GM23338 (cell line): ENCODE measurements at regions not wholly inside any gene's neighbourhood (a gene's known extent, or its start where the extent isn't known, plus 50 kb on each side); places are given as distances from the start of the nearest gene placed in this dataset.

Experiments used
- ATAC-seq: fragments of 200-7000 bp; cut with Tn5 transposase; 3 replicates; pipeline ENCODE4 v1.9.1; 2020
- DNase-seq: peaks from one replicate; pipeline ENCODE4 v3.0.0-alpha.2; 2015; ENCODE audit warnings: low spot score
- H2AFZ ChIP-seq: fragments of 200-600 bp; sonication (generic); 2 replicates; pipeline ENCODE4 v1.8.0; 2016; ENCODE audit warnings: antibody characterized with exemption, mild to moderate bottlenecking, moderate library complexity
- H3F3A ChIP-seq: fragments of 200-600 bp; sonication (generic); replicated peaks from 2 replicates; pipeline ENCODE4 v1.8.0; 2017; ENCODE audit warnings: antibody characterized with exemption, mixed run types, low read depth
- H3K27ac ChIP-seq: fragments of 200-600 bp; sonication (generic); 2 replicates; pipeline ENCODE4 v1.6.1; 2016; ENCODE audit warnings: low read depth
- H3K27me3 ChIP-seq: fragments of 200-600 bp; sonication (generic); 2 replicates; pipeline ENCODE4 v1.8.0; 2016; ENCODE audit warnings: mild to moderate bottlenecking, mixed run types, moderate library complexity; ENCODE audit not compliant: insufficient read depth
- H3K36me3 ChIP-seq: fragments of 200-600 bp; sonication (generic); 2 replicates; pipeline ENCODE4 v1.8.0; 2016; ENCODE audit warnings: mild to moderate bottlenecking; ENCODE audit not compliant: insufficient read depth
- H3K4me1 ChIP-seq: fragments of 200-600 bp; sonication (generic); 2 replicates; pipeline ENCODE4 v1.8.0; 2016; ENCODE audit warnings: mild to moderate bottlenecking, moderate library complexity; ENCODE audit not compliant: insufficient read depth
- H3K4me2 ChIP-seq: fragments of 200-600 bp; sonication (generic); 2 replicates; pipeline ENCODE4 v1.7.1; 2017; ENCODE audit warnings: mixed run types
- H3K4me3 ChIP-seq: fragments of 200-600 bp; sonication (generic); 2 replicates; pipeline ENCODE4 v1.6.1; 2016; ENCODE audit warnings: mixed run types
- H3K79me2 ChIP-seq: fragments of 200-600 bp; sonication (generic); replicated peaks from 2 replicates; pipeline ENCODE4 v1.8.0; 2017; ENCODE audit warnings: mild to moderate bottlenecking; ENCODE audit not compliant: insufficient read depth
- H3K9me2 ChIP-seq: fragments of 200-600 bp; sonication (generic); 2 replicates; pipeline ENCODE4 v1.8.0; 2017; ENCODE audit not compliant: insufficient read depth
- H4K20me1 ChIP-seq: fragments of 200-600 bp; sonication (generic); replicated peaks from 2 replicates; pipeline ENCODE4 v1.8.0; 2017; ENCODE audit warnings: mild to moderate bottlenecking; ENCODE audit not compliant: insufficient read depth
- H3K27ac Mint-ChIP-seq: 2 replicates; pipeline ENCODE4 v1.8.0; 2020; ENCODE audit warnings: inconsistent platforms, mild to moderate bottlenecking, moderate library complexity, mixed read lengths
- H3K27me3 Mint-ChIP-seq: 3 replicates; pipeline ENCODE4 v1.8.0; 2022; ENCODE audit warnings: low read depth, mild to moderate bottlenecking, moderate library complexity, mixed read lengths, inconsistent platforms; ENCODE audit not compliant: insufficient read depth, poor library complexity
- H3K36me3 Mint-ChIP-seq: 3 replicates; pipeline ENCODE4 v1.8.0; 2021; ENCODE audit warnings: low read depth, mild to moderate bottlenecking, inconsistent platforms, moderate library complexity, mixed read lengths
- H3K4me1 Mint-ChIP-seq: 3 replicates; pipeline ENCODE4 v1.8.0; 2020; ENCODE audit warnings: mild to moderate bottlenecking, inconsistent platforms, mixed read lengths
- H3K4me3 Mint-ChIP-seq: 3 replicates; pipeline ENCODE4 v1.8.0; 2021; ENCODE audit warnings: moderate library complexity, mild to moderate bottlenecking, inconsistent platforms, mixed read lengths
- H3K9me3 Mint-ChIP-seq: 3 replicates; pipeline ENCODE4 v1.8.0; 2020; ENCODE audit warnings: moderate library complexity, mild to moderate bottlenecking, inconsistent platforms, mixed read lengths
- CREB1 ChIP-seq: fragments of 250-450 bp; sonication (Bioruptor Pico); IDR thresholded peaks from 2 replicates; pipeline ENCODE4 v1.5.0; 2020; ENCODE audit warnings: low read depth, mild to moderate bottlenecking, moderate library complexity
- EZH2 ChIP-seq: fragments of 200-600 bp; sonication (generic); IDR thresholded peaks from one replicate; pipeline ENCODE4 v1.8.0; 2017; ENCODE audit warnings: antibody characterized with exemption, mild to moderate bottlenecking, low read depth; ENCODE audit not compliant: unreplicated experiment
- NANOG ChIP-seq: IDR thresholded peaks from 2 replicates; pipeline ENCODE4 v1.6.1; 2016; ENCODE audit warnings: antibody characterized with exemption, borderline replicate concordance
- STAT1 ChIP-seq: IDR thresholded peaks from one replicate; pipeline ENCODE4 v1.6.1; 2016; ENCODE audit warnings: antibody characterized with exemption; ENCODE audit not compliant: unreplicated experiment
- ZNF114 ChIP-seq: fragments of 250-450 bp; sonication (Bioruptor Pico); IDR thresholded peaks from 2 replicates; pipeline ENCODE4 v1.5.0; 2020; ENCODE audit warnings: mild to moderate bottlenecking, moderate library complexity
- ZNF331 ChIP-seq: fragments of 250-450 bp; sonication (Bioruptor Pico); IDR thresholded peaks from 2 replicates; pipeline ENCODE4 v1.5.0; 2020; ENCODE audit warnings: low read depth, mild to moderate bottlenecking, moderate library complexity
- TF ChIP-seq, protein P1 (sequence below): fragments of 250-450 bp; sonication (Bioruptor Pico); IDR thresholded peaks from 2 replicates; pipeline ENCODE4 v1.5.0; 2020; ENCODE audit warnings: mild to moderate bottlenecking, moderate library complexity
- TF ChIP-seq, protein P2 (sequence below): IDR thresholded peaks from one replicate; pipeline ENCODE4 v1.6.1; 2018; ENCODE audit warnings: antibody characterized with exemption; ENCODE audit not compliant: unreplicated experiment

DNA sequence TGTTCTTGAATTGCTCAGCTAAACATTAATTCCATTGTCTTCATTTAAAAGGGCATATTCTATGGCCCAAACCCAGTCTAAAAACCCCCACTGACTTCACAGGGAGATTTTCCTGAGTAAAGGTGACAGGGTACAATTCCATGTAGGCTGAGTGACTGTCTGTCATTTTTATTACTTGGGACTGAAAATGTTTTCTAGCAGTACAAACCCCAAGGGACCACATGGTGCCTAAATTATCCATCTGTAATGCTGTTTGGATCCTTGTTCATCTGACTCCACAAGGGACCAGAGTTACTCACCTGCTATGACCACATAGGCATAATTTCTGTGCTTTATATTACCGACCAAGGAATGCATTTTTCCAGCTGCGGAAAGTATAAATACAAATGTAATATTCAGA is 349.1 kb downstream of the ZNF608 start:
- H3K79me2 ChIP-seq = no peaks in the 10 kb centered on the region
- ATAC-seq (no peak), DNase-seq (no peak)
- Mint-ChIP-seq H3K36me3 (no peaks in the 10 kb centered on the region; the same call in 2 of the 3 replicates), H3K27ac (no peak overlapping the region), H3K4me1 (peaks cover 24% of the 10 kb centered on the region; the same call in 2 of the 3 replicates), H3K4me3 (no peak overlapping the region), H3K27me3 (no peaks in the 10 kb centered on the region), H3K9me3 (no peaks in the 10 kb centered on the region; the same call in 2 of the 3 replicates)
- peaks cover 7% of the 10 kb centered on the region; the same call in 1 of the 2 replicates for H3K4me1 ChIP-seq
- H3K36me3 ChIP-seq = no peaks in the 10 kb centered on the region
- TF ChIP-seq EZH2 = no peak
- H4K20me1 ChIP-seq = no peaks in the 10 kb centered on the region
- no peaks in the 10 kb centered on the region for H3K27me3 ChIP-seq
- no peak overlapping the region for H3K27ac ChIP-seq
- H2AFZ ChIP-seq = peak overlapping the region; percentile 5; the same call in 1 of the 2 replicates
- no peak overlapping the region for H3K4me3 ChIP-seq
- no peaks in the 10 kb centered on the region for H3F3A ChIP-seq
- H3K4me2 ChIP-seq = no peak overlapping the region
- peaks cover 3% of the 10 kb centered on the region; the same call in 1 of the 2 replicates for H3K9me2 ChIP-seq

DNA sequence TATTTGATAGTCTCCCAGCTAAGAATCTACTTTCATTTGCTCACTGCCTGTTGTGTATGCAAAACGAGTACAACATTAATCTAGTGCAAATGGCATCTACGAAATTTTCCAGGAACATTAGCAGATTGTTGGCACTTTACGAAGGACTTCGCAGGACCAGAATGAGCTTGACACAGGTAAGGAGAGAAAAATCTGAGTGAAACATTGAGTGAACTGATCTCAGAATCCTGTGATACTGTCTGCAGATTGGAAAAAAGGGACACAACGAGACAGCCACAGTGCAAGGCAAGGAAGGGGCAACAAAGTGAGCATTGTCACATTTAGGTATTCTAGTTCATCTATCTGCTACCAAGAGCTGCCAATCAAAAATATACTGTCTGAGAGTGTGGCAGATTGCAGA is 350.5 kb downstream of the ZNF608 start:
- no peak for TF ChIP-seq ZNF331 (CRISPR knock-in tag)
- TF ChIP-seq, protein P1, sequence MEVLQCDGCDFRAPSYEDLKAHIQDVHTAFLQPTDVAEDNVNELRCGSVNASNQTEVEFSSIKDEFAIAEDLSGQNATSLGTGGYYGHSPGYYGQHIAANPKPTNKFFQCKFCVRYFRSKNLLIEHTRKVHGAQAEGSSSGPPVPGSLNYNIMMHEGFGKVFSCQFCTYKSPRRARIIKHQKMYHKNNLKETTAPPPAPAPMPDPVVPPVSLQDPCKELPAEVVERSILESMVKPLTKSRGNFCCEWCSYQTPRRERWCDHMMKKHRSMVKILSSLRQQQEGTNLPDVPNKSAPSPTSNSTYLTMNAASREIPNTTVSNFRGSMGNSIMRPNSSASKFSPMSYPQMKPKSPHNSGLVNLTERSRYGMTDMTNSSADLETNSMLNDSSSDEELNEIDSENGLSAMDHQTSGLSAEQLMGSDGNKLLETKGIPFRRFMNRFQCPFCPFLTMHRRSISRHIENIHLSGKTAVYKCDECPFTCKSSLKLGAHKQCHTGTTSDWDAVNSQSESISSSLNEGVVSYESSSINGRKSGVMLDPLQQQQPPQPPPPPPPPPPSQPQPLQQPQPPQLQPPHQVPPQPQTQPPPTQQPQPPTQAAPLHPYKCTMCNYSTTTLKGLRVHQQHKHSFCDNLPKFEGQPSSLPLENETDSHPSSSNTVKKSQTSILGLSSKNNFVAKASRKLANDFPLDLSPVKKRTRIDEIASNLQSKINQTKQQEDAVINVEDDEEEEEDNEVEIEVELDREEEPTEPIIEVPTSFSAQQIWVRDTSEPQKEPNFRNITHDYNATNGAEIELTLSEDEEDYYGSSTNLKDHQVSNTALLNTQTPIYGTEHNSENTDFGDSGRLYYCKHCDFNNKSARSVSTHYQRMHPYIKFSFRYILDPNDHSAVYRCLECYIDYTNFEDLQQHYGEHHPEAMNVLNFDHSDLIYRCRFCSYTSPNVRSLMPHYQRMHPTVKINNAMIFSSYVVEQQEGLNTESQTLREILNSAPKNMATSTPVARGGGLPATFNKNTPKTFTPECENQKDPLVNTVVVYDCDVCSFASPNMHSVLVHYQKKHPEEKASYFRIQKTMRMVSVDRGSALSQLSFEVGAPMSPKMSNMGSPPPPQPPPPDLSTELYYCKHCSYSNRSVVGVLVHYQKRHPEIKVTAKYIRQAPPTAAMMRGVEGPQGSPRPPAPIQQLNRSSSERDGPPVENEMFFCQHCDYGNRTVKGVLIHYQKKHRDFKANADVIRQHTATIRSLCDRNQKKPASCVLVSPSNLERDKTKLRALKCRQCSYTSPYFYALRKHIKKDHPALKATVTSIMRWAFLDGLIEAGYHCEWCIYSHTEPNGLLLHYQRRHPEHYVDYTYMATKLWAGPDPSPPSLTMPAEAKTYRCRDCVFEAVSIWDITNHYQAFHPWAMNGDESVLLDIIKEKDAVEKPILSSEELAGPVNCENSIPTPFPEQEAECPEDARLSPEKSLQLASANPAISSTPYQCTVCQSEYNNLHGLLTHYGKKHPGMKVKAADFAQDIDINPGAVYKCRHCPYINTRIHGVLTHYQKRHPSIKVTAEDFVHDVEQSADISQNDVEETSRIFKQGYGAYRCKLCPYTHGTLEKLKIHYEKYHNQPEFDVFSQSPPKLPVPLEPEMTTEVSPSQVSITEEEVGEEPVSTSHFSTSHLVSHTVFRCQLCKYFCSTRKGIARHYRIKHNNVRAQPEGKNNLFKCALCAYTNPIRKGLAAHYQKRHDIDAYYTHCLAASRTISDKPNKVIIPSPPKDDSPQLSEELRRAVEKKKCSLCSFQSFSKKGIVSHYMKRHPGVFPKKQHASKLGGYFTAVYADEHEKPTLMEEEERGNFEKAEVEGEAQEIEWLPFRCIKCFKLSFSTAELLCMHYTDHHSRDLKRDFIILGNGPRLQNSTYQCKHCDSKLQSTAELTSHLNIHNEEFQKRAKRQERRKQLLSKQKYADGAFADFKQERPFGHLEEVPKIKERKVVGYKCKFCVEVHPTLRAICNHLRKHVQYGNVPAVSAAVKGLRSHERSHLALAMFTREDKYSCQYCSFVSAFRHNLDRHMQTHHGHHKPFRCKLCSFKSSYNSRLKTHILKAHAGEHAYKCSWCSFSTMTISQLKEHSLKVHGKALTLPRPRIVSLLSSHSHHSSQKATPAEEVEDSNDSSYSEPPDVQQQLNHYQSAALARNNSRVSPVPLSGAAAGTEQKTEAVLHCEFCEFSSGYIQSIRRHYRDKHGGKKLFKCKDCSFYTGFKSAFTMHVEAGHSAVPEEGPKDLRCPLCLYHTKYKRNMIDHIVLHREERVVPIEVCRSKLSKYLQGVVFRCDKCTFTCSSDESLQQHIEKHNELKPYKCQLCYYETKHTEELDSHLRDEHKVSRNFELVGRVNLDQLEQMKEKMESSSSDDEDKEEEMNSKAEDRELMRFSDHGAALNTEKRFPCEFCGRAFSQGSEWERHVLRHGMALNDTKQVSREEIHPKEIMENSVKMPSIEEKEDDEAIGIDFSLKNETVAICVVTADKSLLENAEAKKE (CRISPR knock-in tag) = no peak
- TF ChIP-seq STAT1 = no peak
- no peak for TF ChIP-seq NANOG
- no peak for TF ChIP-seq CREB1 (CRISPR knock-in tag)
- no peak for TF ChIP-seq ZNF114 (CRISPR knock-in tag)
- TF ChIP-seq, protein P2, sequence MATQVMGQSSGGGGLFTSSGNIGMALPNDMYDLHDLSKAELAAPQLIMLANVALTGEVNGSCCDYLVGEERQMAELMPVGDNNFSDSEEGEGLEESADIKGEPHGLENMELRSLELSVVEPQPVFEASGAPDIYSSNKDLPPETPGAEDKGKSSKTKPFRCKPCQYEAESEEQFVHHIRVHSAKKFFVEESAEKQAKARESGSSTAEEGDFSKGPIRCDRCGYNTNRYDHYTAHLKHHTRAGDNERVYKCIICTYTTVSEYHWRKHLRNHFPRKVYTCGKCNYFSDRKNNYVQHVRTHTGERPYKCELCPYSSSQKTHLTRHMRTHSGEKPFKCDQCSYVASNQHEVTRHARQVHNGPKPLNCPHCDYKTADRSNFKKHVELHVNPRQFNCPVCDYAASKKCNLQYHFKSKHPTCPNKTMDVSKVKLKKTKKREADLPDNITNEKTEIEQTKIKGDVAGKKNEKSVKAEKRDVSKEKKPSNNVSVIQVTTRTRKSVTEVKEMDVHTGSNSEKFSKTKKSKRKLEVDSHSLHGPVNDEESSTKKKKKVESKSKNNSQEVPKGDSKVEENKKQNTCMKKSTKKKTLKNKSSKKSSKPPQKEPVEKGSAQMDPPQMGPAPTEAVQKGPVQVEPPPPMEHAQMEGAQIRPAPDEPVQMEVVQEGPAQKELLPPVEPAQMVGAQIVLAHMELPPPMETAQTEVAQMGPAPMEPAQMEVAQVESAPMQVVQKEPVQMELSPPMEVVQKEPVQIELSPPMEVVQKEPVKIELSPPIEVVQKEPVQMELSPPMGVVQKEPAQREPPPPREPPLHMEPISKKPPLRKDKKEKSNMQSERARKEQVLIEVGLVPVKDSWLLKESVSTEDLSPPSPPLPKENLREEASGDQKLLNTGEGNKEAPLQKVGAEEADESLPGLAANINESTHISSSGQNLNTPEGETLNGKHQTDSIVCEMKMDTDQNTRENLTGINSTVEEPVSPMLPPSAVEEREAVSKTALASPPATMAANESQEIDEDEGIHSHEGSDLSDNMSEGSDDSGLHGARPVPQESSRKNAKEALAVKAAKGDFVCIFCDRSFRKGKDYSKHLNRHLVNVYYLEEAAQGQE = no peak

More for the DNA sequence above, 350.5 kb downstream of the ZNF608 start:
- Mint-ChIP-seq H3K27me3 (no peaks in the 10 kb centered on the region), H3K36me3 (peaks cover 5% of the 10 kb centered on the region), H3K4me3 (no peak overlapping the region), H3K9me3 (peaks cover 11% of the 10 kb centered on the region), H3K4me1 (peaks cover 17% of the 10 kb centered on the region; the same call in 2 of the 3 replicates), H3K27ac (no peak overlapping the region)
- Histone ChIP-seq H3K27me3 (no peaks in the 10 kb centered on the region), H3K36me3 (peaks cover 8% of the 10 kb centered on the region; the same call in 1 of the 2 replicates), H4K20me1 (no peaks in the 10 kb centered on the region), H3K4me3 (no peak overlapping the region), H2AFZ (no peak overlapping the region), H3K9me2 (peaks cover 3% of the 10 kb centered on the region; the same call in 1 of the 2 replicates), H3K4me1 (peaks cover 7% of the 10 kb centered on the region; the same call in 1 of the 2 replicates), H3K79me2 (no peaks in the 10 kb centered on the region), H3F3A (no peaks in the 10 kb centered on the region), H3K27ac (no peak overlapping the region), H3K4me2 (no peak overlapping the region)
- DNase-seq (no peak), ATAC-seq (no peak)
